ENCODE measurements at regions not wholly inside any gene's neighbourhood (a gene's known extent, or its start where the extent isn't known, plus 50 kb on each side); places are given as distances from the start of the nearest gene placed in this dataset.

- Mint-ChIP-seq H3K27me3 (ENCODE audit: insufficient read depth) (no peaks in the 10 kb centered on the region), H3K36me3 (ENCODE audit: low read depth) (no peaks in the 10 kb centered on the region), H3K4me1 (ENCODE audit: low read depth) (no peaks in the 10 kb centered on the region), H3K4me3 (no peak overlapping the region), H3K9me3 (no peaks in the 10 kb centered on the region), H3K27ac (no peak overlapping the region)
- no peak for TF ChIP-seq CTCF (IDR thresholded peaks at IDR 0.05)
- no peak for DNase-seq
These were observed 1373.5 kb upstream of the PABPC4L start for GRCh38 chr4:135575041-135575440.

GRCh38 chr4:135573251-135573650 is 1371.7 kb upstream of the PABPC4L start:
- Mint-ChIP-seq H3K9me3 (no peaks in the 10 kb centered on the region), H3K27ac (no peak overlapping the region)
- no peak for TF ChIP-seq CTCF (IDR thresholded peaks at IDR 0.05)

GRCh38 chr4:135564090-135564489 is 1362.5 kb upstream of the PABPC4L start:
- Mint-ChIP-seq H3K27me3 (ENCODE audit: insufficient read depth) (no peaks in the 10 kb centered on the region), H3K4me1 (ENCODE audit: low read depth) (no peaks in the 10 kb centered on the region), H3K27ac (no peak overlapping the region), H3K4me3 (no peak overlapping the region), H3K36me3 (ENCODE audit: low read depth) (no peaks in the 10 kb centered on the region), H3K9me3 (no peaks in the 10 kb centered on the region)
- DNase-seq: no peak
- no peak for TF ChIP-seq CTCF (IDR thresholded peaks at IDR 0.05)

More at GRCh38 chr4:135573251-135573650, 1371.7 kb upstream of the PABPC4L start:
- H3K27me3 Mint-ChIP-seq (ENCODE audit: insufficient read depth): no peaks in the 10 kb centered on the region
- H3K4me3 Mint-ChIP-seq: no peak overlapping the region
- no peak for DNase-seq
- no peaks in the 10 kb centered on the region for H3K4me1 Mint-ChIP-seq (ENCODE audit: low read depth)
- no peaks in the 10 kb centered on the region for H3K36me3 Mint-ChIP-seq (ENCODE audit: low read depth)

GRCh38 chr4:135553213-135553612 is 1351.6 kb upstream of the PABPC4L start:
- H3K4me1 Mint-ChIP-seq (ENCODE audit: low read depth): peaks cover 6% of the 10 kb centered on the region; the same call in 1 of the 2 replicates
- no peaks in the 10 kb centered on the region for H3K36me3 Mint-ChIP-seq (ENCODE audit: low read depth)
- H3K9me3 Mint-ChIP-seq: no peaks in the 10 kb centered on the region
- no peak overlapping the region for H3K27ac Mint-ChIP-seq
- DNase-seq: no peak
- TF ChIP-seq CTCF (IDR thresholded peaks at IDR 0.05): no peak
- H3K27me3 Mint-ChIP-seq (ENCODE audit: insufficient read depth): no peaks in the 10 kb centered on the region; the same call in 1 of the 2 replicates
- H3K4me3 Mint-ChIP-seq: no peak overlapping the region; the same call in 1 of the 2 replicates

- Mint-ChIP-seq H3K36me3 (ENCODE audit: low read depth) (no peaks in the 10 kb centered on the region), H3K4me3 (no peak overlapping the region), H3K9me3 (no peaks in the 10 kb centered on the region), H3K27ac (no peak overlapping the region), H3K27me3 (ENCODE audit: insufficient read depth) (no peaks in the 10 kb centered on the region; the same call in 1 of the 2 replicates), H3K4me1 (ENCODE audit: low read depth) (peaks cover 6% of the 10 kb centered on the region; the same call in 1 of the 2 replicates)
- TF ChIP-seq CTCF (IDR thresholded peaks at IDR 0.05): no peak
- DNase-seq: no peak
These were observed 1350.5 kb upstream of the PABPC4L start for GRCh38 chr4:135552131-135552530.

GRCh38 chr4:135548711-135549110 is 1347.1 kb upstream of the PABPC4L start:
- Mint-ChIP-seq H3K9me3 (no peaks in the 10 kb centered on the region), H3K4me1 (ENCODE audit: low read depth) (peaks cover 6% of the 10 kb centered on the region; the same call in 1 of the 2 replicates), H3K27me3 (ENCODE audit: insufficient read depth) (no peaks in the 10 kb centered on the region; the same call in 1 of the 2 replicates), H3K4me3 (no peak overlapping the region), H3K27ac (no peak overlapping the region), H3K36me3 (ENCODE audit: low read depth) (no peaks in the 10 kb centered on the region)
- no peak for TF ChIP-seq CTCF (IDR thresholded peaks at IDR 0.05)
- no peak for DNase-seq
